Epithelial cell of prostate (primary cell): ENCODE measurements at regions not wholly inside any gene's neighbourhood (a gene's known extent, or its start where the extent isn't known, plus 50 kb on each side); places are given as distances from the start of the nearest gene placed in this dataset.
A peak's percentile ranks its signal among the peaks of the same experiment; 100 is the strongest.

Experiments
- DNase-seq: peaks from one replicate; pipeline ENCODE4 v3.0.0-alpha.2; 2011; ENCODE audit warnings: low read depth, low spot score
- H3K27ac ChIP-seq: fragments of 450-650 bp; 2 replicates; pipeline ENCODE4 v1.5.1; 2017; ENCODE audit warnings: mild to moderate bottlenecking

DNA sequence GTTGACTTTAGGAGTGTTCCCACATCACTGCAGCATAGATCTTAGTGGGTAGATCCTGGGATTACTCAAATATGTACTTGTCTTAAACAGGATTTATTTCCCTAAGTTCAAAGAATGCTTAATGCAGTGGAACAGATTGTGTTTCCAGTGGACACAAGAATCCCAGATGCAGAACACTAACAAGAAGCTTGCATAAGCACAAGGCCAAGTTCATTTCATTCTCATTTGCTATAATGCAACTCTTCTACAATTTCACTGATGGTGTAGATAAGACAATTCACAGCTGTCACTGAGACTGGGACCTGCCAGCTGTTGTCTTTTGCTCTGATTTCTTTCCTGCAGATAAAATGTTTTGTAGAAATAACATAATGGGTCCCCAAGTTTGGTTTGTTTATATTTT, 225.6 kb downstream of the NFKBIZ start:
- no peak overlapping the region for H3K27ac ChIP-seq
- DNase-seq, result no peak

DNA sequence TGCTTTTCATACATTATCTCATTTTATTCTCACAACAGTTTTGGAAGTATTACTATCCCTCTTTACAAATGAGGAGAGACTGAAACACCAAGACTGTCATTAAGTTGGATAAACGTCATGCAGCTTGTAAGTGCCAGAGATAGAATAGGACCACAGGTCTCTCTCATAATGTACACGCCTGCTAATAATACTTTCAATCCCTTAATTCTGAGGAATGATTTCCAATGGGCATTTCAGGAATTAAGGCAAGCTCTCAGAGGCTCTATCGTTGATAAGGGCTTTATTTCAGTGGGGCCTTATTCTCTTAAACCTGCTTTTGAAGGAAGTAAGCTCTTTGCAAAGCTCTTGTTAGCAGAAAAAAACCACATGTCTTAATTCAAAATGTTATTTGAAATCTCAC, 229.1 kb downstream of the NFKBIZ start:
- DNase-seq, result no peak
- no peak overlapping the region for H3K27ac ChIP-seq

DNA sequence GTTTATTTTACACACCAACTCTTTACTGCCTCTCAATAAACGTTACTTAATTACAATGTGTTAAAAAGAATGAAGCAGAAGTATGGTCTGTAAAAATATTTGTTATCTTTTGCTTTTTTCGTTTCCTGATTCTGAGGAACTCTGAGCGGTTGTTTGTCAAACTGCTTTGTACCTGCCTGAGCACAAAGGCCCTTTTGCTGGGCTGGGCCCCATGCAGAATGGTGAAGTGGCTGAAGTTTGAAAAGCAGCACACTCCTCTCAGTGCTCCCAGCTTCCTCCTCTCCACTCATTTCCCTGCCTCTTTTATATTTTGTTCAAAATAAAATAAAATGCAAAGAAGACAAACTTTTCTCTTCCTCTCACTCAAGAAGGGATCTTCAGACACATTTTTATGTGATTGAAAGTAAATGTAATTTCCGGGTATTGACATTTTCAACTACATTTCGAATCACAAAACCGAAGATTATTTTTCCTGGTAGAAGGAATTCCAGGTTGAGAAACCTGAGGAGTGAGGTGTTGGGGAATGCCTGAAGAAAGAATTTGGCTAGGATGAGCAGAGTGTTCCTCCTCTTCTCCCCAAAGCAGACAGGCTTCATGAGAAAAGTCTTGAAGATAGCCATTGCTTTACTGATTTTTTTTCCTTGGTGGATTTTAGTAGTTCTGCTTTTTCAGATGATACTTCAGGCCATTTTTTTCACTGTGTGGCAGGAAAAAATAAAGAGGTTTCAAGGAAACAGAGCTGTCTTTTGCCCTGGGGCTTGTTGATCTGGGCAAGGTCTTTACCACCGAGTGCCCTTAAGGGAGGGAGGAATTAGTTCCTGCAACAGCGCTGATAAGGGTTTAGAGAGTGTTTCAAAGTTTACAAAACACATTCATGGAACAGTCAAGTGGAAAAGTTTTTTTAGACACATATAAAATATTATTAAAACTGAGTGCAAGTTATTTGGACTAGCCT, 229.8 kb downstream of the NFKBIZ start:
- no peak for DNase-seq
- H3K27ac ChIP-seq, result no peak overlapping the region

DNA sequence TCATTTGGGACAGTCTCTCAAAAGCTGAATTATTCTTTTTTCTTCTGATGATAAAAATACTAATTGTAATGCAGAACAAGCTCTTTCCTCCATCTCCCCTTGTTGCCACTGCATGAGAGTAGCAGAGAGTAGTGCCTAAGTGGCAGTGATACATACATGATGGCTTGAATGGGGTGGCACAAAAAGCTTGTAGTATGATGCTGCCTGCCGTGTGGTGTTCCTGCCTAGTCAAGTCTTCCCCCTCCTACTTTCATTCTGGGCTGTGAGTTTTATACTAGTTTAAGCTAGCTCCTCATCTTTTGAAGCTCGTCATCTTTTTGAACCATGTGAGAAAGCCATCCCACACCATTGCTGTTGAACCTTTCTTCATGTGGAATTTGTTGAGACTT, 230.5 kb downstream of the NFKBIZ start:
- H3K27ac ChIP-seq, result no peak overlapping the region
- no peak for DNase-seq

DNA sequence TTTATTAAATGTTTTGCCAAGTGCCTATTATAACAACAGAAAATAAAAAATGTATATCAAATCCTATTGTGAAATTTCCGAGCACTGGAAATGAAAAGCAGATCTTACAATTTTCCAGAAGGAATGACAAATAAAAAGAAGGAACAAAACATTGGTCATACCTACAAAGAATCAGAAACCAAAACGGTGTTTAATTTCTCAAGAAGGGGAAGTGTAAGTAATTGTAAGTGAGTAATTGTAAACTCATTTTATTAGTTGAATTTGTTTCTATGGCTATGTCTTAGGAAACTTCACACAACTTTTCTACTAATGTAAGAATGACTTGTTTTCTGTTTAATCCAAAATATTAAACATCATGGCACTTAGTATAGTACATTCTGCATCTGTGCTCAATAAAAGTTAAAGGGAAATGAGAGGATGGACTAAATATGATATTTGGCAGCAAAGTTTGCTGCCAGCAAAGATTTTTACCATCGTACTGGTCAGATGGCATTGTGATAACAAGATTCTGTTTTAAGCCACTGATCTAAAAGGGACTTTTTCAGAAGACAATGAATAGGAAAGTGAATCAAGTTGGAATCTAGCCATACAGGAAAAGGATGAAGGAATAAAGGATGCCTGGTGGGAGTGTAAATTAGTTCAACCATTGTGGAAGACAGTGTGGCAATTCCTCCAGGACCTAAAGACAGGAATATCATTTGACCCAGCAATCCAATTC, 232.4 kb downstream of the NFKBIZ start:
- no peak for DNase-seq
- no peak overlapping the region for H3K27ac ChIP-seq

DNA sequence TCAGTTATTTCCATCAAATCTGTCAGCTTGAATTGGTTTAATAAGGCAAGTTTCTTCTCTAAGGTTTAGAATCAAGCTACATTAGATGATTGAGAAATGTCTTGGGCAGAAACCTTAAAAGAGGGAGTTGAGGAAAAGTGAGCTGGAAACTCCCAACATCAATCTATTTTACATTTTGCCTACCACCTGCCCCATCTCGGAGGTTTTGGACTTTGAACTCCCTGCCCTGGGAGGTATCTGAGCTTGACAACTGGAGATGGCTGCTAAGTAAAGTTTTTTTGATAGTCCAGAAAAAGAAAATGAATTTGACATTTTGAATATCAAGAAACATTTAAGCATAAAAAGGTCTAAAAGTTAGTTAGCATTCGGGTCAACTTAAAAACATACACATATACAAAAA, 234.2 kb downstream of the NFKBIZ start:
- no peak for DNase-seq
- no peak overlapping the region for H3K27ac ChIP-seq

DNA sequence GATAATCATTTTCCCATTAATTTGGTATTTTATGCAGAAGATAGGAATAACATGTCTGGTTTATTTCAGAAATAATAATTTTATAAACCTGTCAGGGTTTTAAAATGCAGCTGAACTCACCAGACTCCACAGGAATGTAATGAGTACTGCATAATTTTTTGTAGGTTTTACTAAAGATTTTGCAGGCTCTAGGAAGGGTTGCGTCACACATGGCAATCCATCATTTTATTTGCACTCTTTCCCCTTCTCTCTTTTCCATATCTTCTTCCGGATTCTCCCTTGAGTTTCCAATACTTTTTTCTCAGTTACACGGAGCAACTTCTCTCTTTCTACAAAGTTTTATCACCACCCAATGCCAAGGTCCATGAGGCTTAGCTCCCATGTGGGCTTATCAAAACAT, 234.7 kb downstream of the NFKBIZ start:
- no peak for DNase-seq
- H3K27ac ChIP-seq, result no peak overlapping the region

DNA sequence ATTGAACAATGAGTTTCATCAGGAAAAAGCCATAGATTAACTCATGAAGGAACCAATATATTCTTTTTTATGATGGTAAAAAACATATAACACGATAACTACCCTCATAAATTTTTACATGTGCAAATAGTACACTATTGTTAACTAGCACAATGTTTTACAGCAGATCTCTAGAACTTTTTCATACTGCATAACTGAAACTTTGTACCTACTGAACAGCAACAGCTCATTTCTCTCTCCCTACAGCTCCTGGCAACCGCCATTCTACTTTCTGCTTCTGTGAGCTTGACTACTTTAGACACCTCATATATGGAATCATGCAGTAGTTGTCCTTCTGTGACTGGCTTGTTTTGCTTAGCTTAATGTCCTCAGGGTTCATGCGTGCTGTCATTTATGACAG, 235.4 kb downstream of the NFKBIZ start:
- H3K27ac ChIP-seq, result no peak overlapping the region
- no peak for DNase-seq

DNA sequence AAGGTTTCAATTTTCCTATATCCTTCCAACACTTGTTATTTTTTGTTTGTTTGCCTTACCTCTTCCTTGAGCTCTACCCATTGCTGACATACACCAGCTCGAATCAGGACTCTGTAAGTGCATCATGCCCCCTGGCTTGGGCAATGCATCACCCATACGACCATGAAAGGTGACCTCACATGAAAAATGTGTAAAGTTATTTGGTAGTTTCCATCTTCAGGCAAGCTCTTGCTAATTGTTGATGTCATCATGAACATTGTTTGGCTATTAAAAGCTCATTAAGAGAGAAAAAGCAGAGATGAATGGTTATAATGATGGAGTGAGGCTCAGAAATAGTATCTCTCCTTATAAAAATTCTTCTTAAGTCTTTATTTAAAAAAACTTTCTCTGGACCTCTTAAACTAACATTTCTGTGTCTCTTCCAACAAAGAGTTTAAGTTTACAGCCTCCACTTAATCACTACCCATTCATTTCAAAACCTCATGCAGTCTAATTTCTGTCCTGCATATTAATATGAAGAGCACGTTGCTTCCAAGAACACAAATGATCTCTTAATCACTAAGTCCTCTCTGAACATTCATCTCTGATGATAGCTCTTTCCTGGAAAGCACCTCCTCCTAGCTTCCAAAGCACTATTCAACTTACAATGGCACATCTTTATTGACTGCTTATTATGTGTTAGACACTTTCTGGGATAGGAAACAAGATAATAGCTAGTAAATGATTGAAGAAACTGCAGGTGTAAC, 236.3 kb downstream of the NFKBIZ start:
- DNase-seq, result no peak
- no peak overlapping the region for H3K27ac ChIP-seq

DNA sequence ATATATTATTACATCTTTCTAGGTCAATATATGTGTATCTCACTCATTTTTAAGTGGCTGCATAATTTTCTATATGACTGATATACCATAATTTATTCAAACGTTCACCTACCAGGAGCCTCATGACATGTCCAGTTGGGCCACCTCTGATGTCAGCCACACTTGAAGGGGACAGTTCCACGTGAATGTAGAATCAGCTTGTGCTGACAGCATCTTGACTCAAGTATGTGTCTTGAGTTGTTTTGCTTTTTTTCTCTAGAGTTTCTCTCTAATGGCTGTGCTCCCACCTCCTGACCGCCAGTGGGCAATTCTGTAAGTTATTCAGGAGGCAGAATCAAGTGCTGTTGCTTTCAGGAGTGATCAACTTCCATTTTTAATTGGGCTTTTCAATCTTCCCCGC, 237.9 kb downstream of the NFKBIZ start:
- H3K27ac ChIP-seq, result no peak overlapping the region
- no peak for DNase-seq

DNA sequence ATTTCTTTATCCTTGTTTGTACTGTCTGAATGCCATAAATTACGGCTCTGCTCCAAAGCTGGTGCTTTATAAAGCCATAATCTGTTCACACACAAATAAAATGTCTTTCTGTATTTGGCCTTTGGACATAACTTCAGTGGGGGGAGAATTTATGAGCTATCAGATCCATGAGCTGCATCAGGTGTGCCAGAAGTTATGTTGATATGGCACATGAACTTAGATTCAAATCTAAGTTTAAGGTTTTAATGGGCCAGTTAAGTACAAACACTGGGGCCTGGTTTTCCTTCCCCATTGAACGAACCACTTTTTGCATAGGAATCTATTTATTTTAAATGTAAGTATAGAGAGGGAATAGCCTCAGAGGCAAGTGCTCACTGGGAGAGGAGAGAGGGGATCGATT, 239.9 kb downstream of the NFKBIZ start:
- no peak for DNase-seq
- no peak overlapping the region for H3K27ac ChIP-seq

DNA sequence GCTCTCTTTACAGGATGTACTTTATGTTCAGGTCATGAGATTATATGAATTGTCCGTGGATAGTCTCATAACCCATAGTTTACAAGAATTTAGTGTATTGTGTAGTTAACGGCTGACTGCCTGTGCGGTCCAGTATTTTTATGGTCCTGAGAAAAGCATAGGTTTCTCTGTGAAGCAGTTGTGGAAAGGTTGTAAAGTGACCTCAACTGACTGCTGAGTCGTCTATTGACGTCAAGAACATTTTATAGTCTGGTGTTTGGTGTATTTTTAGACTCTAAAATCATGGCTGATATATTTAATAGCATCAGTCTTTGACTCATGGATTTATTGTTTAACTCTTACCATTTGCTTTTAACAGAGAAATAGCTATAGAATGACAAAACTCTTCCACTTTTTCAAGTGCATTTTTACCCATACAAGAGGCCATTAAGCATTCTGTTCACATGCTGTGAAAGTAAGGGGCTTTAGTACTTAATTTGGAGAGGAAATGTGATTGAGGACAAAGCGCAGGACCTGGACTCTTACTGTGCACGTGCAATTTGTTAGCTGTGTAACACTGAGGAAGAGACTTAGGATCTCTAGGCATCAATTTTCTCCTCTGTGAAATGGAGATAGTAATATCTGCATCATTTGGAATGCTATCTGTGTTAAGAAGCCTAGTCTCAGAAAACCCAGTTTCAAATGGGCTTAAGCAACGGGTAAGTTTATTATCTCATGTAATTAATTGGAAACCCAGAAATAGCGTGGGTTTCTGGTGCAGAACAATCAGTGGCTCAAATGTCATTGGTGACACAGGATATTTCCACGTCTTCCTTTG, 240.8 kb downstream of the NFKBIZ start:
- H3K27ac ChIP-seq, result no peak overlapping the region
- peak; percentile 50 for DNase-seq

DNA sequence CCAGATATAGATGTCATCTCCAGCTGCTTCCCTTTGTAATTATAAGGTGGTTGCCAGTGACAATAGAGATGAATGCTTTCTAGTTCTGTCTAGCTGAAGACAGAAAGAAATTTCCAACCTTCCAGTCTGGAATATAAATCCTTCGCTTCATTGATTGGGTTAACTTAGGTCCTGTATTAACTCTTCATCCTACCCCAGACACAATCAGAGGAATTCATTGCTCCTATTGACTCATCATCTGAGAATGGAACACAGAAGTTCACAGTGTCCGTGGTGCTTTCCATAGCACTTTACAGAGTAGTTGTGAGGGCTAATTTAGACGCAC, 241.4 kb downstream of the NFKBIZ start:
- DNase-seq, result no peak
- no peak overlapping the region for H3K27ac ChIP-seq

DNA sequence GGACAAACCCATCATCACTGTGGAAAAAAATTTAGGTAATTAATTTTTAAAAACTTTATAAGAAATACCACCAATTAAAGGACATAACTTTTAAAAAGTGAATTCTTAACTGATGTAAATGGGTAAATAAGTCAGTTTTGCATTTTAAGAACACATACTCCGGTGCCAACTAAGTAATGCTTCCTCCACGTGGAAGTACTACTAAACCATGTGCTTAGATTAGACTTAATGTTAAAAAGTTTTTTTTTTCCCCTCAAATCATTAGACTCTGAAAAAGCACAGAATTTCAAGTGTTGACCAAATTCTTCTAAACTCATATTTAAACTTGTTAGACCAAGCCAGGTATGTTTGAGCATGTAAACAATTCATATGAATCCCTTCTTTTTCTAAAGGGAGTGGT, 242.0 kb downstream of the NFKBIZ start:
- DNase-seq, result no peak
- H3K27ac ChIP-seq, result no peak overlapping the region

DNA sequence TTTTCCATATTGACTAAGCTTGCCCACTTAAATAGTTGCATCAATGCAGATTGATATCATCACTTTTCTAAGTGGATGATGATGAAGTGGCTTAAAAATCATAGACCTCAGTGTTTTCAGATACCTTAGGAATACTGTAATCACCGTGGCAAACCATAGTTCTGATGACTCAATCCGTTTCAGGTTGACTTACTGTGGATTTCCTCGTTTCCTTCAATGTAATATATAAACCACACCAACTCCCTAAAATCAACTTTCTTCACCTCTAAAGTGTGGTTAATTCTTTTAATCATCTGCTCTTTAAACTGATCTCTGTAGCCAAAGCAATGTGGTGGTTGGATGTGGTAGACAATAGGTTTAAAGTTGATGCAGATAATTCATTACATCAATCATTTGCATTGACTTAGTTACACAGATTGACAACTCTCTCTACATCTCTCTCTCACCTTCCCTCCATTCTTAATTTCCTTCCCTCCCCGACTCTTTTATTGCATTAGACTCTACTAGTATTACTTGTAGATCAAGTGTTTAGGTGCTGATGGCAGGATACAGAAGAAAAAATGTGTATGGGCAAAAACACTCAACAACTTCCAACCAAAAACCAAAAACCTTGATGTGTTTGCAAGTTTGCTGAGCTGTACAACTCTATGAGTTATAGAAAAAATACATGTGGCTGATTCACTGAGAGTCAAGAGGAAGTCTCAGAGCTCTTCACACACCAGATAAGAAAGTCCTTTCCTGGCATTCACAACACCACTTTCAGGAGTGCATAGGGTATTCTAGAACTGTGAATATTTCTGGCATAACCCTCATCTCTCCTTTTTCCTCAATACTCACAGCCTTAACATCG, 243.5 kb downstream of the NFKBIZ start:
- DNase-seq, result no peak
- H3K27ac ChIP-seq, result peak overlapping the region; percentile 21

DNA sequence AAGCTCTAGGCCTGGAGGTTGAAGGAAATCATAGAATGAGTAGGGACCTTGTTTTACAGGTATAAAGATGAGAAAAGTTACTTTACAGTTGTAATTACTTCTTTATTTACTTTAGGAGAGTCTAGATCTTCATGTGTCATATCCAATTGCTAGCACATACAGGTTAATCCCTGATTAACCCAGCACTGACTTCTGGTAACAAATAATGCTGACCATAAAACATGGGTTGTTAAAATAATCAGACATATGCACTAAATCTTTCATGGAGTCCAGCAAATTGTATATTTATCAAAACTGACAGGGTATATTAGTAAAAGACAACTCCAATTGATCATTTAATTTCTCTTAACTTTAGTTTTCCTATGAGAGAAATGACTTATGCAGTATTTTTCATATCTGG, 245.2 kb downstream of the NFKBIZ start:
- no peak for DNase-seq
- H3K27ac ChIP-seq, result no peak overlapping the region

DNA sequence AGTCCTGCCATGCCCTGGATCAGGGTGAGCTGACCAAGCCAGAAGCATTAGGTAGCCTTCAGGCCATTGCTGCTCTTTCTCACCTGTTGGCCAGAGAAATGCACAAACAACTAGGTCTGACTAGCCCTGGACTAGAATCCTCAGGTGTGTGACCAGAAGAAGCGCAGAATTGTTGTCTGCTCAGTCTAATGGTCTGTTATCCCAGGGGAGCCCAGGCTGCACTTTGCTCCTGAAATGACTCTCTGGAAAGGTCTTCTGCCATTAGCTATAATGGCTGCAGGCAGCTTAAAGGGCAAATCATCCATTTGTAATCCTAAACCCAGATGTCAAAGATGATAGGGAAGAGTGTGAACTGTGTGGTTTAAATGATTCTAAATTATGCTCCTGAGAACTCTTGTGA, 246.1 kb downstream of the NFKBIZ start:
- no peak overlapping the region for H3K27ac ChIP-seq
- DNase-seq, result no peak

DNA sequence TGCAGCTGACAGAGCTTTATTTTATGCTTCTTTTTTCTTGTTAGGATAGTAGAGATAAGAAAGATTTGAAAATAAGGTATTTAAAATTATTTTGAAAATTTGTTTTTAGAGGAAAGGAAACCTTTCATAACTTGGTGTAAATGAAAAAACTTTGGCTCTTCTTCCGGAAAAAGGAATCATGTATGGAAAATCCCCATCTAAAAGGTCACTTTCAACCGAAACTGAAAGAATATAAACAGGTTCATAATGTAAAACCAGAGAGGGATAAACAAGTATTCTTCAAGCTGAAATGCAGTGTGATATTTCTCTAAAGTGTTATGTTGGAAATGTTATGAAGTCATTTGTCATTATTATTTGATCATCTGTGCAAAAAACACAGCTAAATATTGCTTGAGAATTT, 246.8 kb downstream of the NFKBIZ start:
- H3K27ac ChIP-seq, result no peak overlapping the region
- DNase-seq, result no peak

DNA sequence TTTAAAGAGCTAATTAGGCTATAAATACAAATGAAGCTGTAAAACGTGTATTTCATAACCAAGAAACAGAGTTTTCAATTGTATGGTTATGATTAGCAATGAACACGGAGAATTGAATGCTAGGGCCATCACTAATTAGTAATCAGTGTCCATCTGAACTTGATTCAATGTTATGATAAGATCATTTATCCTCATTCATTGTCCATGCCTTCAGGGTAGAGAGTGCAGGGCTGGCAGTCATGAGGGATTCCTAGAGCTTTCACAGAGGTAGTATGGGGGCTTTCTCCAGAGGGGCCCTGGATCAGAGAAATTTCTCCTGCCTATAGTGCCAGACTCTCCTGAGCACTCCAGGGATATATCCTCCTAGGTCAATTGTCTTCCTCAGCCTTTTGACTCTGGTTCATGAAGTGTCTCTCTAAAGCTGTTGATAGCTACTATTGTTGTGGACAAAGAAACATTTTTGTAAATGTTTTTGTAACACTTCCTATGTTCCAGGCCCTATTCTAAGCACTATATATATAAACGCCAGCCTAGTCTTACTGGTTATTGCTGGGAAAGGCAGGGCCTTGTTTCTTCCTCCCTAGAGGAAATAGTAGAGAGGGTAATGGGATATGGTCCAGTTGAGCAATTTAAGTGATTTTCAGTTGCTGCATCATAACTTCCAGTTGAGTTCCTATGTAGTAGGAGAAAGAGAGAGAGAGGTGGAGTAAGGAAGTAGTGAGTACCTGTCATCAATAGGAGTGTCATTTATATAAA, 249.0 kb downstream of the NFKBIZ start:
- H3K27ac ChIP-seq, result no peak overlapping the region
- DNase-seq, result no peak
